Fibroblast of lung (primary cell): ENCODE measurements at regions not wholly inside any gene's neighbourhood (a gene's known extent, or its start where the extent isn't known, plus 50 kb on each side); places are given as distances from the start of the nearest gene placed in this dataset.

Experiments used
- CTCF ChIP-seq, 2 donors: IDR thresholded peaks in 1 of 2; conservative IDR thresholded peaks in 1 of 2; 1 replicate in 1 of 2; 2 replicates in 1 of 2; pipeline ENCODE4 v1.5.1; 2011 to 2012; ENCODE audit warnings: low read length in 2 of 2, control low read depth in 1 of 2, inconsistent platforms in 1 of 2, low read depth in 1 of 2, mild to moderate bottlenecking in 1 of 2
- EZH2 ChIP-seq: IDR thresholded peaks from 2 replicates; pipeline ENCODE4 v1.5.1; 2012; ENCODE audit warnings: low read length, control low read depth, mild to moderate bottlenecking; ENCODE audit errors: missing control alignments

- TF ChIP-seq EZH2, result no peak
- TF ChIP-seq CTCF (conservative IDR thresholded peaks at IDR 0.05 in 1 of 2, IDR thresholded peaks at IDR 0.05 in 1 of 2; ENCODE audit: low read depth in 1 of 2, low read length in 2 of 2), result no peak
Measured at GRCh38 chr3:181880331-181880730, 168.6 kb downstream of the SOX2 start.
